GM12891 (cell line): ENCODE measurements at regions not wholly inside any gene's neighbourhood (a gene's known extent, or its start where the extent isn't known, plus 50 kb on each side); places are given as distances from the start of the nearest gene placed in this dataset.

Source experiments
- PAX5 ChIP-seq: IDR thresholded peaks from 2 replicates; pipeline ENCODE4 v1.6.1; 2011; ENCODE audit warnings: low read length, moderate library complexity, mild to moderate bottlenecking; ENCODE audit not compliant: insufficient read depth, severe bottlenecking
- POLR2A ChIP-seq: IDR thresholded peaks from 2 replicates; pipeline ENCODE4 v1.6.1; 2011; ENCODE audit warnings: low read depth, low read length, control low read depth
- POLR2AphosphoS5 ChIP-seq: IDR thresholded peaks from 2 replicates; pipeline ENCODE4 v1.6.1; 2011; ENCODE audit warnings: low read depth, low read length, control low read depth
- POU2F2 ChIP-seq: IDR thresholded peaks from 2 replicates; pipeline ENCODE4 v1.6.1; 2011; ENCODE audit warnings: low read depth, mild to moderate bottlenecking, control low read depth, low read length, moderate library complexity
- SPI1 ChIP-seq: IDR thresholded peaks from 2 replicates; pipeline ENCODE4 v1.6.1; 2011; ENCODE audit warnings: low read depth, low read length, control low read depth
- TAF1 ChIP-seq: IDR thresholded peaks from 2 replicates; pipeline ENCODE4 v1.6.1; 2011; ENCODE audit warnings: low read depth, low read length, control low read depth

- TF ChIP-seq POLR2AphosphoS5, result no peak
- no peak for TF ChIP-seq SPI1
- no peak for TF ChIP-seq TAF1
- no peak for TF ChIP-seq POLR2A
- TF ChIP-seq PAX5, result no peak
- TF ChIP-seq POU2F2, result no peak
Observed at GRCh38 chr2:160940271-160940670, 220.0 kb upstream of the TANK start.
